ENCODE measurements at regions not wholly inside any gene's neighbourhood (a gene's known extent, or its start where the extent isn't known, plus 50 kb on each side); places are given as distances from the start of the nearest gene placed in this dataset.

DNA sequence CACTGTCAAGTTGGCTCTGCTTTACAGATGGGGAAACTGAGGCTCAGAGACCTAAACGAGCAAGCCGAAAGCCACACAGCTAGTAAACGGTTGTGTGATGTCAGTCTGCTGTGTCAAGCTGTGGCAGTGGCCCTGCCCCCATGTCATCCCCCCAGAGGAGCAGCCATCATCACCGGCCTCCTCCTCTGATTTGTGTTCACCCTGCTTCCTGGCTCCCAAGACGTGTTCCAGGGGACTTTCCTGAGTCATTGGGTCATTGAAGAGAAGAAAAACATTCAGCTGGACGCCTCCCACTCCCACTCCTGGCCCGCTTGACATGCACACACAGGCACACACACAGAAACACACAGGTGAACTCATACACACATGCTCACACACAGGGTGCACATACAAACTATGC is 54.0 kb upstream of the CIBAR2 start:
- no peak for DNase-seq (ENCODE audit: low read depth)
- Histone ChIP-seq H3K27me3 (ENCODE audit: control insufficient read depth, insufficient read depth, low read length) (peaks cover 18% of the 10 kb centered on the region), H3K36me3 (ENCODE audit: control insufficient read depth, insufficient read depth, low read length) (no peaks in the 10 kb centered on the region), H3K4me3 (ENCODE audit: low read depth, low read length) (no peak overlapping the region)
- TF ChIP-seq, protein P1, sequence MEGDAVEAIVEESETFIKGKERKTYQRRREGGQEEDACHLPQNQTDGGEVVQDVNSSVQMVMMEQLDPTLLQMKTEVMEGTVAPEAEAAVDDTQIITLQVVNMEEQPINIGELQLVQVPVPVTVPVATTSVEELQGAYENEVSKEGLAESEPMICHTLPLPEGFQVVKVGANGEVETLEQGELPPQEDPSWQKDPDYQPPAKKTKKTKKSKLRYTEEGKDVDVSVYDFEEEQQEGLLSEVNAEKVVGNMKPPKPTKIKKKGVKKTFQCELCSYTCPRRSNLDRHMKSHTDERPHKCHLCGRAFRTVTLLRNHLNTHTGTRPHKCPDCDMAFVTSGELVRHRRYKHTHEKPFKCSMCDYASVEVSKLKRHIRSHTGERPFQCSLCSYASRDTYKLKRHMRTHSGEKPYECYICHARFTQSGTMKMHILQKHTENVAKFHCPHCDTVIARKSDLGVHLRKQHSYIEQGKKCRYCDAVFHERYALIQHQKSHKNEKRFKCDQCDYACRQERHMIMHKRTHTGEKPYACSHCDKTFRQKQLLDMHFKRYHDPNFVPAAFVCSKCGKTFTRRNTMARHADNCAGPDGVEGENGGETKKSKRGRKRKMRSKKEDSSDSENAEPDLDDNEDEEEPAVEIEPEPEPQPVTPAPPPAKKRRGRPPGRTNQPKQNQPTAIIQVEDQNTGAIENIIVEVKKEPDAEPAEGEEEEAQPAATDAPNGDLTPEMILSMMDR (IDR thresholded peaks at IDR 0.05; ENCODE audit: insufficient read depth, low read length, poor library complexity, severe bottlenecking) = no peak

DNA sequence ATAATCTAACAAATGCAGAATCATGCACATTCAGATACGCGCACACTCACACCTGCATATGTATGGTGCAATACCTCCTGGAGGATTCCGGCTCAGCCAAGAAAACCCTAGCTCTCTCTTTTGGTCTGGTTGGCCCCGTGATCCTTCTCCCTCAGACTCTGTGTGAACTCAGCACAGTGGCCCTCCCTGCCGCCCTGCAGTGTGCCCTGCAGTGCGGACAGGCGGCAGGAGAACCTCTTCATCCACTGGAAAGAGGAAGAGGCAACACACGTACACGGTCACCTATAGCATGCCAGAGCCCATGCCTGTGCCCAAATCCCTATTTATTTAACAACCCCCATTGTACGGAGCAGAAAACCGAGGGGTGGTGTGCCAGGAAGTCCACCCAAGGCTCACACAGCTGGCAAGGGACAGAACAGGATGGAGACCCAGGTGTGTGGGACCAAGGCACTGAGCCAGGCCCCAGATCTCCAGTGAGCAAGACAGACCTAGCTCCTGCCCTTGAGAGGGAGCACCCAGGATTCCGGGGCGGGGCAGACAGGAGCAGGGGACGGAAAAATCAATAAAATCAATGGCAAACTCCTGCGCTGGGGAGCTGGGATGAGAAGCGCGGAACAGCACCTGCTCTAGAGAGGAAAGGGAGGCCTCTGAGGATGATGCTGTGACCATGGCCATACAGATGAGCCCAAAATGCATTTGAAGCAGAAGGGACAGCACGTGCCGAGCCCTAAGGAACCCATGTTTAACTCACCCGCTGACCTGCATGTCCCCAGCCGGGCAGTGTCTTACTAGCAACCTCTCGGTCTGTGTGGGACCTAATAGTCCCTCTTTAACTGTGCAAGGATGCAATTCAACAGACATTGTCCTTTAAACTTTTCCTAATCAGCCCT is 54.7 kb upstream of the CIBAR2 start:
- Histone ChIP-seq H3K27me3 (ENCODE audit: control insufficient read depth, insufficient read depth, low read length) (peaks cover 19% of the 10 kb centered on the region), H3K36me3 (ENCODE audit: control insufficient read depth, insufficient read depth, low read length) (no peaks in the 10 kb centered on the region), H3K4me3 (ENCODE audit: low read depth, low read length) (no peak overlapping the region)
- TF ChIP-seq, protein P1 (IDR thresholded peaks at IDR 0.05; ENCODE audit: insufficient read depth, low read length, poor library complexity, severe bottlenecking) = no peak
- DNase-seq (ENCODE audit: low read depth) = no peak

DNA sequence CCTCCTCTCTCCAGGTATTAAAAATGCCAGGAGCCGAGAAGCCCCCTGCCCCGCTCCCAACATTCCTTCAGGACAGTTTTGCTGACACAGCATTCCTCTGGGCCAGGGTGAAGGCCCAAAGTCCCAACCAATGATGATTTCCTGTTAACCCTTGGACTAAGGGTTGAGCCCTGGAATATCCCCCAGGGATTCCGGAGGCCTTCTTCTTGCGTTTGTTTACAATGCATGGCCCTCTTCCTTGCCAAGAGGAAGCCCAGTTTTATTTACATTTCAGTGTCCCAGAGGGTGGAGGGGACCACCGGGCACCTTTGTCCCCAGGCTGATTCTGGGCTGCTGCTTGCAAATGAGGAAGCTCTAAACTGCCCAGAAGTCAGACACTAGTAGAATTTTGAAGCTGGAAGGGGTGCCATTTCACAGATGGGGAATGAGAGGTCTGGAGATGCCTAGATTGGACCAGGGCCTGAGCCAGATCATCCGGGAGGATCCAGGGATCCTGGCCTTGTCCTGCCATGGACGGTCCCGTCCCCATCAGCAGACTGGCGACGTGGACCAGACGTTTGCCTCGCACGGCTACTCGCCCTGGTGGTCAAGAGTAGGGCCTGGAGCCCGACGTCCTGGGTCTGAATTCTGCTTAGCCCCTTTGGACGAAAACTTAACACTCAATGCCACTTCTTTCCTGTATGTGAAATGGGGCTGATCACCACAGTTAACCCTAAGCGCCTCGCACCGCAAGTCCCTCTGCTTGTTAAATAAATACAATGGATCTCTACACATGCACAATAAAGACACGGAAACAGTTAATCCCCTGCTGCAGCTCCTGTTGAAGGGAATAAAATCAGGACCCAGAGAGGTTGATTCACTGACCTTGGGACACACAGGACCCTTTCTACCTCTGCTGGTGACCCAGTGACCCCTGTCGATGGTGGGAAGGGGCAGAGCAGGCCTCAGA is 55.6 kb upstream of the CIBAR2 start:
- no peak overlapping the region for H3K4me3 ChIP-seq (ENCODE audit: low read depth, low read length)
- TF ChIP-seq, protein P1 (IDR thresholded peaks at IDR 0.05; ENCODE audit: insufficient read depth, low read length, poor library complexity, severe bottlenecking) = no peak
- no peaks in the 10 kb centered on the region for H3K36me3 ChIP-seq (ENCODE audit: control insufficient read depth, insufficient read depth, low read length)
- peaks cover 24% of the 10 kb centered on the region for H3K27me3 ChIP-seq (ENCODE audit: control insufficient read depth, insufficient read depth, low read length)
- no peak for DNase-seq (ENCODE audit: low read depth)

DNA sequence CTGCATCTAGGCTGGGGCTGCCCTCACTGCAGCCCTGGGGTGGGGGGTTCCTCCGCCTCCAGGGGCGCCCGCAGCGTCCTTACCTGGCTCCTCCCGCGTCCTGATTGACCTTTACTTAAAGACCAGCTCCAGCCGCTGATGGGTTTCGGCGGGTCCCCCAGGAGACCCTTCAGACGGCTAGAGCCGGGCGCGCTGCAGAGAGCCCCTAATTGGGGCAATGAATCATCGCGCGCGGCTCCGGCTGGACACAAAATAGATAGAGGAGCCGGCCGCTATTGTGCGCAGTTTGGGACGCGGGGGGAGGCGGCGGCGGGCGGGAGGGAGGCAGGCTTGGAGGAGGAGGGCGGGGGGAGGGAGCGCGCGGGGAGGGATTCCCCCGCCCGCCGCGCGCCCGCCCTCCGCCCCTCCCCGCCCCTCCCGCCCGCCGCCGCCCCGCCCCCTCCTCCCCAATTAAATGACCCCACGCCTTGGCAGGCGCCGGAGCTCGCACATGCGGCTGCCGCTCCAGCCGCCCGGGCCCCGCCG is 56.5 kb upstream of the CIBAR2 start:
- no peak for DNase-seq (ENCODE audit: low read depth)
- TF ChIP-seq, protein P1 (IDR thresholded peaks at IDR 0.05; ENCODE audit: insufficient read depth, low read length, poor library complexity, severe bottlenecking) = no peak
- no peak overlapping the region for H3K4me3 ChIP-seq (ENCODE audit: low read depth, low read length)

DNA sequence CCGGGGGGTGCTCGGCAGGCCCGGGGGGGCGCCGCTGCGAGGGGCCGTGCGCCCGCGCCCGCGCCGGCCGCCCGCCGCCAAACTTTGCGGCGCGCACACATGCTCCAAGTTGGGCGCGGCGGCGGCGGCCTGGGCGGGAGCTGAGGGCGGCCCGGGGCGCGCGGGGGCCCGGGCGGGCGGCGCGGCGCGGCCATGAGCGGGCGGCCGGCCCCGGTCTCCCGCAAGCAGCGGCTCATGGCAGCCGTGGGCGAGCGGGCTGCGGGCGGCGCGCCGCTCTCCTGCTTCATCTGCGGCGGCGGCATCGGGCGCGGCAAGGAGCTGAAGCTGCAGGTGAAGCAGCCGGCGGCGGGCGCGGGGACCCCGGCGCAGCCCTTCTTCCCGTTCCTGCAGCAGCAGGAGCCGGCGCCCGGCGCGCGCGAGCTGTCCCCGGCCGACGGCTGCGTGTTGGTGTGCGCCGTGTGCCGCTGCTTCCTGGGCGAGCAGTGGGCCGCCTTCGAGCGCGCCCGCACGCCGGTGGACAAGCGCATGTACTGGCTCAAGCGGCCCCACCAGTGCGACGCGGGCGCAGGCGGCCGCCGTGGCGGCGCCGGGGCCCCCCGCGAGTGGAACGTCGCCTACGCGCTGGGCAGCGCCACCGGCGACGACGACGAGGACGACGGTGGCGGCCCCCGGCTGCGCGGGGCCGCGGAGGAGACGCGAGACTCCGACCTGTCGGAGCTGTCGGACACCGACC is 57.2 kb upstream of the CIBAR2 start:
- H3K36me3 ChIP-seq (ENCODE audit: control insufficient read depth, insufficient read depth, low read length) = no peaks in the 10 kb centered on the region
- DNase-seq (ENCODE audit: low read depth) = no peak
- peak overlapping the region; percentile 26 for H3K4me3 ChIP-seq (ENCODE audit: low read depth, low read length)
- H3K27me3 ChIP-seq (ENCODE audit: control insufficient read depth, insufficient read depth, low read length) = peaks cover 25% of the 10 kb centered on the region
- TF ChIP-seq, protein P1 (IDR thresholded peaks at IDR 0.05; ENCODE audit: insufficient read depth, low read length, poor library complexity, severe bottlenecking) = no peak

More for the DNA sequence above, 56.5 kb upstream of the CIBAR2 start:
- no peaks in the 10 kb centered on the region for H3K36me3 ChIP-seq (ENCODE audit: control insufficient read depth, insufficient read depth, low read length)
- peaks cover 25% of the 10 kb centered on the region for H3K27me3 ChIP-seq (ENCODE audit: control insufficient read depth, insufficient read depth, low read length)

Data from kidney epithelial cell (primary cell).